ENCODE measurements at regions not wholly inside any gene's neighbourhood (a gene's known extent, or its start where the extent isn't known, plus 50 kb on each side); places are given as distances from the start of the nearest gene placed in this dataset.

GRCh38 chr7:46099076-46099475 lies 178.0 kb upstream of the IGFBP3 start:
- TF ChIP-seq CTCF (IDR thresholded peaks at IDR 0.05) (no peak), EZH2 (IDR thresholded peaks at IDR 0.05; ENCODE audit: borderline replicate concordance, insufficient read depth, low read depth, low read length, poor library complexity, severe bottlenecking) (no peak)
